ENCODE measurements at regions not wholly inside any gene's neighbourhood (a gene's known extent, or its start where the extent isn't known, plus 50 kb on each side); places are given as distances from the start of the nearest gene placed in this dataset.

DNA sequence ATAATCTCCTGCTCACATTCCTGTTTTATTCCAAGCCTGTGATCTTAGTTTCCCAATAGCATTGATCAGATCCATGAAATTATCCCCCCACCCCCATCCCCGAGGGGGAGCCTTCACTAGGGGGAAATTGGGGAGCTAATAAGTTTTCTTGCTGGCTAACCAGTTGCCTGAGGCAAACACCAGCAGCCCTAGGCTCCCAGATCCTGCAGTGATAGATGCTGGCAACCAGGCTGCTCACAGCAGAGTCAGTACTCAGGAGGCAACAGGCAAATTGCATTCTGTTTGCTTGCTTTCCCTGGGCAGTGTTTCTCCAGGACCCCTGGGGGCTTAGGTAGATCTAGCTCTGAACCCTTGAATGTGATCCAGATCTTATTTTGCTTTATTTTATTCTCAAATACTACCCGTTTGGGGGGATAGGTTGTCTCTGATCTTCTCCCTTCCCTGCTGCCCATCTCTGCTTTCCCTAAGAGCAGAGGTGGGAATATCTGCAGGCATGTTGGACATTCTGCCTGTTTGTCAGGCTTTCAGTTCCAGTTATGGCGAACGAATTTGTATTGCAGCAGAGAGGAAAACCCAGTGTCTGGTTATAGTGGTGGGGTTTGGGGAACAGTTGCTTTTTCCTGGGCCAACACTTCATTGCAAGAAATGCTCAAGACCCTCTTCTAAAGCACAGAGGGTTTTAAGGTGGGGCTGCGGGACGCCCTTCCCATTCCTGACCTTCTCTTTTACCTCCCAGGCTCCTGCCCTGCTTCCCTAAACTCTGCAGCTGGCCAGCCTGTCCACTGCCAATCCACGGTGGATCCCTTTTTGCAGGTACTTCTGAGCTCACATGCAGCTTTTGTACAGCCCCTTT lies 289.8 kb upstream of the PLXNA2 start:
- TF ChIP-seq, protein P1, sequence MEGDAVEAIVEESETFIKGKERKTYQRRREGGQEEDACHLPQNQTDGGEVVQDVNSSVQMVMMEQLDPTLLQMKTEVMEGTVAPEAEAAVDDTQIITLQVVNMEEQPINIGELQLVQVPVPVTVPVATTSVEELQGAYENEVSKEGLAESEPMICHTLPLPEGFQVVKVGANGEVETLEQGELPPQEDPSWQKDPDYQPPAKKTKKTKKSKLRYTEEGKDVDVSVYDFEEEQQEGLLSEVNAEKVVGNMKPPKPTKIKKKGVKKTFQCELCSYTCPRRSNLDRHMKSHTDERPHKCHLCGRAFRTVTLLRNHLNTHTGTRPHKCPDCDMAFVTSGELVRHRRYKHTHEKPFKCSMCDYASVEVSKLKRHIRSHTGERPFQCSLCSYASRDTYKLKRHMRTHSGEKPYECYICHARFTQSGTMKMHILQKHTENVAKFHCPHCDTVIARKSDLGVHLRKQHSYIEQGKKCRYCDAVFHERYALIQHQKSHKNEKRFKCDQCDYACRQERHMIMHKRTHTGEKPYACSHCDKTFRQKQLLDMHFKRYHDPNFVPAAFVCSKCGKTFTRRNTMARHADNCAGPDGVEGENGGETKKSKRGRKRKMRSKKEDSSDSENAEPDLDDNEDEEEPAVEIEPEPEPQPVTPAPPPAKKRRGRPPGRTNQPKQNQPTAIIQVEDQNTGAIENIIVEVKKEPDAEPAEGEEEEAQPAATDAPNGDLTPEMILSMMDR (IDR thresholded peaks at IDR 0.05): no peak
- no peak for TF ChIP-seq ZFX (IDR thresholded peaks at IDR 0.05; ENCODE audit: borderline replicate concordance)
